Effector memory CD8-positive, alpha-beta T cell (primary cell): ENCODE measurements at regions not wholly inside any gene's neighbourhood (a gene's known extent, or its start where the extent isn't known, plus 50 kb on each side); places are given as distances from the start of the nearest gene placed in this dataset.
"Not testable (repeated sequence)": the region's sequence is repeated elsewhere in the genome, so short reads cannot be mapped to it uniquely, and the experiment has no call there.

Experiments
- ATAC-seq: fragments of 150-1000 bp; cut with Tn5 transposase; replicated peaks from 2 replicates; pipeline ENCODE4 v1.10.0; 2021; ENCODE audit warnings: mild to moderate bottlenecking, moderate library complexity
- DNase-seq, 3 experiments: peaks; one replicate each; pipeline ENCODE4 v3.0.0; 2021
- H3K27ac Mint-ChIP-seq, 2 donors: one replicate each; pipeline ENCODE4 v1.8.0; 2022; ENCODE audit warnings: mild to moderate bottlenecking in 2 of 2, mixed read lengths in 2 of 2, moderate library complexity in 2 of 2
- H3K27me3 Mint-ChIP-seq, 2 donors: one replicate each; pipeline ENCODE4 v1.8.0; 2022; ENCODE audit warnings: mixed read lengths in 2 of 2
- H3K36me3 Mint-ChIP-seq: one replicate; pipeline ENCODE4 v1.8.0; 2022; ENCODE audit warnings: mild to moderate bottlenecking, moderate library complexity, mixed read lengths; ENCODE audit not compliant: insufficient read depth
- H3K4me1 Mint-ChIP-seq, 2 donors: one replicate each; pipeline ENCODE4 v1.8.0; 2022; ENCODE audit warnings: low read depth in 2 of 2, mixed read lengths in 2 of 2
- H3K4me3 Mint-ChIP-seq, 2 donors: one replicate each; pipeline ENCODE4 v1.8.0; 2022; ENCODE audit warnings: mild to moderate bottlenecking in 2 of 2, mixed read lengths in 2 of 2, moderate library complexity in 2 of 2
- H3K9me3 Mint-ChIP-seq, 2 donors: one replicate each; pipeline ENCODE4 v1.8.0; 2022; ENCODE audit warnings: mixed read lengths in 2 of 2

DNA sequence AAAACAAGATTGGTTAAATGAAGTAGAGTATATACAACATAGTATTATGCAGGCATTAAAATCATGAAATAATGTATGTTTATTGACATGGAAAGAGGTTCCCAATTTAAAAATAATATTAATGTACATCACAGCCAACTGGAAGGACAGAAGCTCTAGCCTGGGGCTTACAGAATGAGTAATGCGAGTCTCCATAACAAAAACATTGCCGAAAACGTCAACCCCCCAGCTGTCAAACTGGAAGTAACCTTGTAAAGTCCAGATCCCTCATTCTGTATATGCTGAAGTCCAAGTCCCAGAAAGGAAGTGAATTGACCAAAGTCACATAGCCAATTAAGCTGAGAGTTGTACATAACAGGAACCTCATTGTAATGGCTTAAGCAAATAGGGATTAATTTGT, 128.7 kb upstream of the ECI2 start:
- no peaks in the 10 kb centered on the region for H3K9me3 Mint-ChIP-seq
- H3K4me1 Mint-ChIP-seq: no peaks in the 10 kb centered on the region
- DNase-seq (no peak), ATAC-seq (no peak)
- H3K4me3 Mint-ChIP-seq: no peak overlapping the region
- H3K27ac Mint-ChIP-seq: no peak overlapping the region
- H3K36me3 Mint-ChIP-seq: no peaks in the 10 kb centered on the region
- H3K27me3 Mint-ChIP-seq: peaks cover 29 to 34% of the 10 kb centered on the region in 2 donors

DNA sequence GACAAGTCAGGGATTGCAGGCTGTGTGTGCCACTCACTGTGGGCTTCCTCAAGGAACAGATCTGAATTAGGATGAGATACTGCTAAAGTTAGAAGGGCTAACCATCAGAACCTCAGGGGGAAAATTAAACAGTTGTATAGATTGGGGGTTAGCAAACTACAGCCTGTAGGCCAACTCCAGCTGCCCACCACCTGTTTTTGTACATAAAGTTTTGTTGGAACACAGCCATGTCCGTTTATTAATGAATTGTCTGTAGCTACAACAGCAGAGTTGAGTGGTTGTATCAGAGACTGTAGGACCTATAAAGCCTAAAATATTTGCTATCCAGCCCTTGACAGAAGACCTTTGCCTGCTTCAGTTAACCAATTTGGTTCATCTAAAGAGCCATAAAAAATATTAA, 127.2 kb upstream of the ECI2 start:
- no peak for ATAC-seq
- Mint-ChIP-seq H3K36me3 (no peaks in the 10 kb centered on the region), H3K4me3 (no peak overlapping the region), H3K27me3 (peaks cover 26 to 34% of the 10 kb centered on the region in 2 donors), H3K9me3 (no peaks in the 10 kb centered on the region), H3K27ac (no peak overlapping the region), H3K4me1 (no peaks in the 10 kb centered on the region)
- DNase-seq: no peak

DNA sequence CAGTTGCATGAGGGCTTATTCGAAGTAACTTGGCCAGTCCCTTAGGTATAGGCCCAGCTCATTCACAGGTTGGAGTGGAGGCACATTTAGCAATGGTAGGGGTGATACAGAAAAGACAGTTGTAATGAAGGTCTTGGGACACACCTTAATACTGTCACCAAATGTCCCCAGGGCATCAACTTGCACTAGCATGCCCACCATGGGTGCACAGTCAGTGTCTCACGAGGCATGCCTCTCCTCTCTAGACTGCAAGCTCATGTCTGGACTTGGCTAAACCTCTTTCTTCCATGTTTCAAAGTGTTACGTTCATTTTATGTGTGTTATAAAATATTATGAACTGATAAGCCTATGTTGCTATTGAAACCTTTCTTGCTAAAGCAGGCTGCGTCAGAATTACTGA, 124.0 kb upstream of the ECI2 start:
- DNase-seq (no peak), ATAC-seq (no peak)
- Mint-ChIP-seq H3K9me3 (no peaks in the 10 kb centered on the region), H3K27me3 (peaks cover 6 to 19% of the 10 kb centered on the region in 2 donors), H3K27ac (no peak overlapping the region), H3K4me3 (no peak overlapping the region), H3K4me1 (no peaks in the 10 kb centered on the region), H3K36me3 (no peaks in the 10 kb centered on the region)

DNA sequence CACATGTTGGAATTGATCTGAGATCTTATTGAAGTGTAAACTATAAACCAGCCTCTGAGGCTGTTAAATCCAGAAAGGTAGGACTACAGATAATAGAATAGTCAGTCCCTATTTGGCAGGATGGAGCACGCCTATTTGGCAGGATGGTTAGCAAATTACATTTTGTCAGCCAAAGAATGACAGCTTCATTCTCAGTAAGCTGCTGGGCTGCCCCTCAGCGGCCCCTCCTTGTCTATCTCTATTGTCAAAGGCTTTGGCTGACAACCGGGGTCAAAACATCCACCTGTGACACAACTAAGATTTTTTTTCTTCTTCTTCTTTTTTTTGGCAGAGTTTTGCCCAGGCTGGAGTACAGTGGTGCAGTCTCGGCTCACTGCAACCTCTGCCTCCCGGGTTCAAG, 123.4 kb upstream of the ECI2 start:
- Mint-ChIP-seq H3K36me3 (no peaks in the 10 kb centered on the region), H3K4me3 (no peak overlapping the region), H3K27ac (no peak overlapping the region), H3K27me3 (peaks cover 5 to 18% of the 10 kb centered on the region in 2 donors), H3K9me3 (no peaks in the 10 kb centered on the region), H3K4me1 (no peaks in the 10 kb centered on the region)
- DNase-seq: no peak
- ATAC-seq: no peak

DNA sequence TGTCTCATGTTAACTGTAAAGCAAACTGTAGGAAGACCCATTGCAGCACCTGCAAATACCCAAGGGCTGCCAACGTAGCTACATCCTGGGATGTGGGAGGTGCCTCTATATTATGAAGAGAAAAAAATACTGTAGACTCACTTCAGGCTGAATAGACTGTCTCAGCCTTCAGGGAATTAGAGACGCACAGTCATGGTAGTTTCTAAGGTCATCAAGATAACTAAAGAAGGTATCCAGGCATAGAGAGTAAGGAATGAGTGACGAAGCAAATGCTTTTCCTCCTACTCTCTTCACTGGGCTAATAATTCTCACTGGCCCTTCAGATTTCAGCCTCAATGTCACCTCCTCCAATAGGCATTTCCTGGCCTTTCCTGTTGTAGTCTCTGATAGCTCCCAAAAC, 121.6 kb upstream of the ECI2 start:
- DNase-seq (no peak), ATAC-seq (no peak)
- H3K4me1 Mint-ChIP-seq: no peaks in the 10 kb centered on the region
- no peak overlapping the region for H3K27ac Mint-ChIP-seq
- peaks cover 5 to 24% of the 10 kb centered on the region in 2 donors for H3K27me3 Mint-ChIP-seq
- no peaks in the 10 kb centered on the region for H3K36me3 Mint-ChIP-seq
- no peak overlapping the region for H3K4me3 Mint-ChIP-seq
- H3K9me3 Mint-ChIP-seq: no peaks in the 10 kb centered on the region

DNA sequence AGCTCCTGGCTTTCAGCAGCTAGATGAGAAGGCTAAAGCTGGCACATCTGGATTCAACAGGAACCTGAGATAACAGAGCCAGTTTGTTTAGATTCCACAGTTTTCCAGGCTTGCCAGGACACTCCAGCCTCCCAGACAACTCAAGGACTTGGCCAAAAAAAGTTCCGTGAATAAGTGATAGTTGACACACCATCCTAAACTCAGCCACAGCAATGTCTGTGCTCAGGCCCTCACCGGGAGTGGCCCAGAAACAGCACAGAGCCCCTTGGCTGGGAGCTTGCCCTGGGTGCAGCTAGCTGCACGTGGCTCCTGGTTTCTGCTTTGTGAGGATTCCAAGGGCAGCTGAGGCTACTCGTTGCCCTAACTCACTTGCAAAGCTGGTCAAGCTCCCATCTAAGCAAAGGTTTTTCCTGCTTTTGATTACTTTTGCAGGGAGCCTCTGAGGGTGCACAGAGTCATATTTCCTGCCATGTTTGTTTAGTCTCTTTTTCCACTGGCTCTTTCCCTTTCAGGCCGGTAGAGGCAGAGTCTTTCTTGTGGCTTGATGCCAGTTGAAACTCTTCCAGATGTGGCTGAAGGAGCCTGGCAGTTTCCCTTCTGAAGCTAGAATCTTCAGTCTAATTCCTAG, 118.3 kb upstream of the ECI2 start:
- Mint-ChIP-seq H3K4me3 (no peak overlapping the region), H3K27ac (no peak overlapping the region), H3K27me3 (peaks cover 22 to 26% of the 10 kb centered on the region in 2 donors), H3K4me1 (no peaks in the 10 kb centered on the region), H3K9me3 (no peaks in the 10 kb centered on the region), H3K36me3 (no peaks in the 10 kb centered on the region)
- ATAC-seq: no peak
- no peak for DNase-seq

DNA sequence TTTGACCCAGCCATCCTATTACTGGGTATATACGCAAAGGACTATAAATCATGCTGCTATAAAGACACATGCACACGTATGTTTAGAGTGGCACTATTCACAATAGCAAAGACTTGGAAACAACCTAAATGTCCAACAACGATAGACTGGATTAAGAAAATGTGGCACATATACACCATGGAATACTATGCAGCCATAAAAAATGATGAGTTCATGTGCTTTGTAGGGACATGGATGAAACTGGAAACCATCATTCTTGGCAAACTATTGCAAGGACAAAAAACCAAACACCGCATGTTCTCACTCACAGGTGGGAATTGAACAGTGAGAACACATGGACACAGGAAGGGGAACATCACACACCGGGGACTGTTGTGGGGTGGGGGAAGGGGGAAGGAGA, 117.1 kb upstream of the ECI2 start:
- not testable (repeated sequence) for ATAC-seq, H3K4me3 Mint-ChIP-seq, H3K9me3 Mint-ChIP-seq, H3K4me1 Mint-ChIP-seq, DNase-seq, H3K27ac Mint-ChIP-seq, H3K36me3 Mint-ChIP-seq
- peaks cover 26 to 29% of the 10 kb centered on the region in 2 donors for H3K27me3 Mint-ChIP-seq

GRCh38 chr6:4250645-4251044, 115.3 kb upstream of the ECI2 start:
- Mint-ChIP-seq H3K27ac (no peak overlapping the region), H3K36me3 (no peaks in the 10 kb centered on the region), H3K4me1 (no peaks in the 10 kb centered on the region), H3K4me3 (no peak overlapping the region), H3K9me3 (no peaks in the 10 kb centered on the region), H3K27me3 (peaks cover 24 to 29% of the 10 kb centered on the region in 2 donors)
- DNase-seq: no peak
- no peak for ATAC-seq

GRCh38 chr6:4243832-4244231, 108.5 kb upstream of the ECI2 start:
- H3K4me3 Mint-ChIP-seq, H3K27ac Mint-ChIP-seq, DNase-seq, ATAC-seq, H3K36me3 Mint-ChIP-seq, H3K9me3 Mint-ChIP-seq, H3K4me1 Mint-ChIP-seq: not testable (repeated sequence)
- H3K27me3 Mint-ChIP-seq: peaks cover 26 to 33% of the 10 kb centered on the region in 2 donors

DNA sequence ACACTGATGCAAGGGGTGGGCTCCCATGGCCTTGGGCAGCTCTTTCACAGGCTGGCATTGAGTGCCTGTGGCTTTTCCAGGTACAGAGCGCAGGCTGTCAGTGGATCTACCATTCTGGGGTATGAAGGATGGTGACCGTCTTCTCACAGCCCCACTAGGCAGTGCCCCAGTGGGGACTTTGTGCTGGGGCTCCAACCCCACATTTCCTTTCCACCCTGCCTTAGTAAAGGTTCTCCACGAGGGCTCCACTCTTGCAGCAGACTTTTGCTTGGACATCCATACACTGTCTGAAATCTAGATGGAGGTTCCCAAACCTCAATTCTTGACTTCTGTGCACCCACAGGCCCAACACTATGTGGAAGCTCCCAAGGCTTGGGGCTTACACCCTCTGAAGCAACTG, 107.9 kb upstream of the ECI2 start:
- H3K9me3 Mint-ChIP-seq: no peaks in the 10 kb centered on the region
- ATAC-seq (no peak), DNase-seq (no peak)
- H3K27me3 Mint-ChIP-seq: peaks cover 20 to 33% of the 10 kb centered on the region in 2 donors
- no peak overlapping the region for H3K27ac Mint-ChIP-seq
- no peak overlapping the region for H3K4me3 Mint-ChIP-seq
- H3K4me1 Mint-ChIP-seq: no peaks in the 10 kb centered on the region
- no peaks in the 10 kb centered on the region for H3K36me3 Mint-ChIP-seq

- H3K36me3 Mint-ChIP-seq: no peaks in the 10 kb centered on the region
- peaks cover 18 to 33% of the 10 kb centered on the region in 2 donors for H3K27me3 Mint-ChIP-seq
- H3K27ac Mint-ChIP-seq: no peak overlapping the region
- no peak overlapping the region for H3K4me3 Mint-ChIP-seq
- DNase-seq (no peak), ATAC-seq (no peak)
- no peaks in the 10 kb centered on the region for H3K9me3 Mint-ChIP-seq
- no peaks in the 10 kb centered on the region for H3K4me1 Mint-ChIP-seq
These were observed 107.2 kb upstream of the ECI2 start for GRCh38 chr6:4242601-4243000.

- H3K36me3 Mint-ChIP-seq: no peaks in the 10 kb centered on the region
- H3K27ac Mint-ChIP-seq: no peak overlapping the region
- H3K9me3 Mint-ChIP-seq: no peaks in the 10 kb centered on the region
- peaks cover 18 to 33% of the 10 kb centered on the region in 2 donors for H3K27me3 Mint-ChIP-seq
- H3K4me1 Mint-ChIP-seq: no peaks in the 10 kb centered on the region
- ATAC-seq: no peak
- H3K4me3 Mint-ChIP-seq: no peak overlapping the region
- no peak for DNase-seq
These were observed 104.8 kb upstream of the ECI2 start for GRCh38 chr6:4240148-4240547.

DNA sequence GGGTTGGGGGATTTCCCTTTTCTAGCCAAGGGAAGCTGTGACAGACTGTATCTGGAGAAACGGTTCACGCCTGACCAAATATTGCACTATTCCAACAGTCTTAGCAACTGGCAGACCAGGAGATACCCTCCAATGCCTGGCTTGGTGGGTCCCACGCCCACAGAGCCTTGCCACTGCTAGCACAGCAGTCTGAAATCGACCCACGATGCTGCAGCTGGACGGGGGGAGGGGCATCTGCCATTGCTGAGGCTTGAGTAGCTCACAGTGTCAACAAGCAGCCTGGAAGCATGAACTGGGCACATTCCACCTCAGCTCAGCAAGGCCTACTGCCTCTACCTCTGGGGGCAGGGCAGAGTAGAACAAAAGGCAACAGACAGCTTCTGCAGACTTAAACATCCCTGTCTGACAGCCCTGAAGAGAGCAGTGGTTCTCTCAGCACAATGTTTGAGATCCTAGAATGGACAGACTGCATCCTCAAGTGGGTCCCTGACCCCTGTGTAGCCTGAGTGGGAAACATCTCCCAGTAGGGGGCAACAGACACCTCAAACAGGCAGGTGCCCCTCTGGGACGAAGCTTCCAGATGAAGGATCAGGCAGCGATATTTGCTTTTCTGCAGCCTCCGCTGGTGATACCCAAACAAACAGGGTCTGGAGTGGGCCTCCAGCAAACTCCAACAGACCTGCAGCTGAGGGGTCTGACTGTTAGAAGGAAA, 89.9 kb upstream of the ECI2 start:
- ATAC-seq (no peak), DNase-seq (no peak)
- Mint-ChIP-seq H3K4me3 (no peak overlapping the region), H3K4me1 (no peaks in the 10 kb centered on the region), H3K9me3 (no peaks in the 10 kb centered on the region), H3K27ac (no peak overlapping the region), H3K27me3 (peaks cover 31 to 34% of the 10 kb centered on the region in 2 donors), H3K36me3 (no peaks in the 10 kb centered on the region)
